Caco-2 (cell line): ENCODE measurements at regions not wholly inside any gene's neighbourhood (a gene's known extent, or its start where the extent isn't known, plus 50 kb on each side); places are given as distances from the start of the nearest gene placed in this dataset.

ENCODE experiments used
- BruUV-seq: library from RNA; stranded (reverse); fragments of 400-500 nt; replicated peaks from 2 replicates; lab custom pipeline; 2021; lab: Mats Ljungman, UMichigan
- CTCF ChIA-PET: fragments of 300-600 bp; sonication (Branson Sonifier 250); formaldehyde crosslinking; loops from one replicate; lab custom pipeline; 2022; ENCODE audit warnings: antibody characterized with exemption; lab: Charles Lee
- POLR2A ChIA-PET: fragments of 300-600 bp; sonication (Branson Sonifier 250); formaldehyde crosslinking; loops from one replicate; lab custom pipeline; 2022; ENCODE audit warnings: antibody characterized with exemption; lab: Charles Lee
- DNase-seq, 2 experiments: peaks; one replicate each; pipeline versions ENCODE4 v3.0.0 to v3.0.0-alpha.2; 2020 to 2022
- H3K27me3 ChIP-seq: replicated peaks from 2 replicates; pipeline ENCODE4 v1.6.0; 2011; ENCODE audit warnings: low read length; ENCODE audit not compliant: control insufficient read depth, insufficient read depth
- H3K36me3 ChIP-seq: 2 replicates; pipeline ENCODE4 v1.5.1; 2011; ENCODE audit warnings: low read length; ENCODE audit not compliant: control insufficient read depth, insufficient read depth
- H3K4me1 ChIP-seq: fragments of 250-450 bp; sonication (Bioruptor Pico); 2 replicates; pipeline ENCODE4 v1.5.1; 2020; ENCODE audit warnings: mild to moderate bottlenecking
- H3K4me3 ChIP-seq: 2 replicates; pipeline ENCODE4 v1.5.1; 2011; ENCODE audit warnings: low read depth, mild to moderate bottlenecking, control low read depth, low read length
- H3K9me3 ChIP-seq: fragments of 250-450 bp; sonication (Bioruptor Pico); 2 replicates; pipeline ENCODE4 v1.5.1; 2020; ENCODE audit warnings: mild to moderate bottlenecking, moderate library complexity
- H3K27ac Mint-ChIP-seq: one replicate; pipeline ENCODE4 v1.8.0; 2022; ENCODE audit warnings: mixed read lengths; ENCODE audit not compliant: unreplicated experiment
- H3K27me3 Mint-ChIP-seq: one replicate; pipeline ENCODE4 v1.8.0; 2022; ENCODE audit warnings: mixed read lengths; ENCODE audit not compliant: insufficient read depth, unreplicated experiment
- H3K36me3 Mint-ChIP-seq: one replicate; pipeline ENCODE4 v1.8.0; 2022; ENCODE audit warnings: mild to moderate bottlenecking, mixed read lengths; ENCODE audit not compliant: insufficient read depth, unreplicated experiment
- H3K4me1 Mint-ChIP-seq: one replicate; pipeline ENCODE4 v1.8.0; 2022; ENCODE audit warnings: low read depth, mixed read lengths; ENCODE audit not compliant: unreplicated experiment
- H3K4me3 Mint-ChIP-seq: one replicate; pipeline ENCODE4 v1.8.0; 2022; ENCODE audit warnings: mild to moderate bottlenecking, moderate library complexity, mixed read lengths; ENCODE audit not compliant: unreplicated experiment
- H3K9me3 Mint-ChIP-seq: one replicate; pipeline ENCODE4 v1.8.0; 2022; ENCODE audit warnings: mixed read lengths; ENCODE audit not compliant: unreplicated experiment
- CTCF ChIP-seq, 2 experiments: fragments of 200-600 bp in 1 of 2; IDR thresholded peaks; 1 replicate in 1 of 2; 2 replicates in 1 of 2; pipeline versions ENCODE4 v1.5.1 to v1.8.0; 2011 to 2022; ENCODE audit warnings: antibody characterized with exemption in 1 of 2, control low read depth in 1 of 2, inconsistent platforms in 1 of 2, low read depth in 1 of 2, low read length in 1 of 2, mild to moderate bottlenecking in 1 of 2, moderate library complexity in 1 of 2; ENCODE audit not compliant: insufficient read depth in 1 of 2, severe bottlenecking in 1 of 2, unreplicated experiment in 1 of 2
- intact Hi-C: fragments of 100-400 bp; cut with micrococcal nuclease; formaldehyde crosslinking; loops from one replicate; pipeline ENCODE4 v1.10.0; 2022; ENCODE audit not compliant: unreplicated experiment

- H3K4me3 Mint-ChIP-seq, result no peak overlapping the region
- TF ChIP-seq CTCF (IDR thresholded peaks at IDR 0.05; ENCODE audit: insufficient read depth in 1 of 2, low read depth in 1 of 2, low read length in 1 of 2, severe bottlenecking in 1 of 2, unreplicated experiment in 1 of 2), result no peak
Observed at GRCh38 chr4:175273995-175274753, 356.0 kb downstream of the ADAM29 start.

GRCh38 chr4:175277816-175278215, 359.7 kb downstream of the ADAM29 start:
- no peak for DNase-seq
- no peaks in the 10 kb centered on the region for H3K4me1 ChIP-seq
- H3K36me3 ChIP-seq, result no peaks in the 10 kb centered on the region
- no peaks in the 10 kb centered on the region for H3K27me3 ChIP-seq
- no peak for TF ChIP-seq CTCF (IDR thresholded peaks at IDR 0.05; ENCODE audit: insufficient read depth in 1 of 2, low read depth in 1 of 2, low read length in 1 of 2, severe bottlenecking in 1 of 2, unreplicated experiment in 1 of 2)
- H3K36me3 Mint-ChIP-seq, result no peaks in the 10 kb centered on the region
- intact Hi-C loops, result no loop called here
- H3K27ac Mint-ChIP-seq, result no peak overlapping the region
- no peak overlapping the region for H3K4me3 Mint-ChIP-seq
- no peak overlapping the region for H3K4me3 ChIP-seq
- no peaks in the 10 kb centered on the region for H3K4me1 Mint-ChIP-seq
- ChIA-PET CTCF (no interaction called here), POLR2A (no interaction called here)
- BruUV-seq, result no TSS peak
- no peaks in the 10 kb centered on the region for H3K27me3 Mint-ChIP-seq
- no peaks in the 10 kb centered on the region for H3K9me3 ChIP-seq
- no peaks in the 10 kb centered on the region for H3K9me3 Mint-ChIP-seq

More at GRCh38 chr4:175273995-175274753, 356.0 kb downstream of the ADAM29 start:
- Histone ChIP-seq H3K4me1 (no peaks in the 10 kb centered on the region), H3K36me3 (no peaks in the 10 kb centered on the region), H3K9me3 (no peaks in the 10 kb centered on the region), H3K27me3 (no peaks in the 10 kb centered on the region), H3K4me3 (no peak overlapping the region)
- no peak for DNase-seq
- Mint-ChIP-seq H3K4me1 (no peaks in the 10 kb centered on the region), H3K9me3 (no peaks in the 10 kb centered on the region), H3K27me3 (no peaks in the 10 kb centered on the region), H3K36me3 (no peaks in the 10 kb centered on the region), H3K27ac (no peak overlapping the region)
- CTCF ChIA-PET, result no interaction called here
- POLR2A ChIA-PET, result no interaction called here
- intact Hi-C loops, result no loop called here
- BruUV-seq, result no TSS peak

GRCh38 chr4:175280153-175280552, 362.0 kb downstream of the ADAM29 start:
- intact Hi-C loops, result loop anchor here (10.0 kb wide), 1 partner anchor 255 kb away; no protein-coding TSS in a partner anchor
- POLR2A ChIA-PET, result no interaction called here
- BruUV-seq, result no TSS peak

More at GRCh38 chr4:175280153-175280552, 362.0 kb downstream of the ADAM29 start:
- DNase-seq, result no peak
- Histone ChIP-seq H3K4me3 (no peak overlapping the region), H3K4me1 (no peaks in the 10 kb centered on the region), H3K36me3 (no peaks in the 10 kb centered on the region), H3K9me3 (no peaks in the 10 kb centered on the region), H3K27me3 (no peaks in the 10 kb centered on the region)
- Mint-ChIP-seq H3K27me3 (no peaks in the 10 kb centered on the region), H3K36me3 (no peaks in the 10 kb centered on the region), H3K4me1 (no peaks in the 10 kb centered on the region), H3K9me3 (no peaks in the 10 kb centered on the region), H3K4me3 (no peak overlapping the region), H3K27ac (no peak overlapping the region)
- no peak for TF ChIP-seq CTCF (IDR thresholded peaks at IDR 0.05; ENCODE audit: insufficient read depth in 1 of 2, low read depth in 1 of 2, low read length in 1 of 2, severe bottlenecking in 1 of 2, unreplicated experiment in 1 of 2)
- CTCF ChIA-PET, result no interaction called here
